Left lung (tissue), 4 donors: ENCODE measurements at regions not wholly inside any gene's neighbourhood (a gene's known extent, or its start where the extent isn't known, plus 50 kb on each side); places are given as distances from the start of the nearest gene placed in this dataset.

ENCODE experiments used
- ATAC-seq: fragments of 200-7000 bp; cut with Tn5 transposase; one replicate; pipeline ENCODE4 v1.9.1; 2020; ENCODE audit warnings: moderate library complexity
- DNase-seq, 4 donors: peaks; one replicate each; pipeline ENCODE4 v3.0.0-alpha.2; 2013 to 2020
- H3K27ac ChIP-seq, 2 donors: fragments of 200-600 bp; sonication (generic) in 1 of 2; one replicate each; pipeline versions ENCODE4 v1.5.0 to v1.8.0; 2020 to 2021
- H3K27me3 ChIP-seq, 2 donors: fragments of 200-600 bp; sonication (generic) in 1 of 2; one replicate each; pipeline versions ENCODE4 v1.5.0 to v1.8.0; 2020 to 2021
- H3K36me3 ChIP-seq, 2 donors: fragments of 200-600 bp; sonication (generic) in 1 of 2; one replicate each; pipeline versions ENCODE4 v1.5.0 to v1.8.0; 2020 to 2021
- H3K4me1 ChIP-seq, 2 donors: fragments of 200-600 bp; one replicate each; pipeline ENCODE4 v1.8.0; 2021
- H3K4me3 ChIP-seq, 2 donors: fragments of 200-600 bp; sonication (generic) in 1 of 2; one replicate each; pipeline versions ENCODE4 v1.5.0 to v1.8.0; 2020 to 2021; ENCODE audit warnings: mild to moderate bottlenecking in 1 of 2
- H3K9me3 ChIP-seq, 2 donors: fragments of 200-600 bp; sonication (generic) in 1 of 2; one replicate each; pipeline versions ENCODE4 v1.5.0 to v1.8.0; 2020 to 2021
- CTCF ChIP-seq, 2 donors: fragments of 200-600 bp; sonication (generic) in 1 of 2; IDR thresholded peaks; one replicate each; pipeline versions ENCODE4 v1.5.0 to v1.8.0; 2021; ENCODE audit warnings: antibody characterized with exemption in 2 of 2
- intact Hi-C, 2 donors: fragments of 100-400 bp; cut with DNase I; formaldehyde crosslinking; loops; one replicate each; pipeline versions ENCODE4 v1.11.2 to v1.14.2; 2022
- donor health status: DM: no; HTN: yes; CAD: no.
- donor health status: DM: no; HTN: no; CAD: no.

GRCh38 chr5:147143215-147143614, 91.6 kb upstream of the STK32A start:
- TF ChIP-seq CTCF (IDR thresholded peaks at IDR 0.05): no peak
- Histone ChIP-seq H3K9me3 (peaks cover 0 to 23% of the 10 kb centered on the region in 2 donors), H3K4me3 (no peak overlapping the region), H3K36me3 (no peaks in the 10 kb centered on the region), H3K27me3 (no peaks in the 10 kb centered on the region), H3K4me1 (no peaks in the 10 kb centered on the region), H3K27ac (no peak overlapping the region)
- ATAC-seq (no peak), DNase-seq (no peak)
- intact Hi-C loops: no loop called here

DNA sequence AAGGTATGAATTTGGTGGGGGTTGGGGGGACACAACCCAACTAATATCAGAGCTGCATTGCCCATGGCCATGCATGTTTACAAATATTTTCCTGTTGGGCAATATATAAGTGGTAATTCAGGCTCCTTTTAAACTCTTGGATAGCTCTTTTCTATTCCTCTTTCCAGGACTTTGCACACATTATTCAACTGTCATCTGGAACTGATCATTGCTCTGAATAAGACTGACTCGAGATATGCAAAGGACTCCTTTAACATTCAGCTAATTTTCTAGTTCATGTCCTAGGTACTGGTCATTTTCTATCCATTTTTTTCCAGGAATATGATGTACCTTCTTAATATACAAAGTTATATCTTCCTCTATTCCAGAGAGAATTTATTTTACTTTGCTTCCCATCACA, 89.5 kb upstream of the STK32A start:
- Histone ChIP-seq H3K27ac (no peak overlapping the region), H3K4me1 (no peaks in the 10 kb centered on the region), H3K9me3 (peaks cover 0 to 3% of the 10 kb centered on the region in 2 donors), H3K27me3 (no peaks in the 10 kb centered on the region), H3K4me3 (no peak overlapping the region), H3K36me3 (no peaks in the 10 kb centered on the region)
- no peak for TF ChIP-seq CTCF (IDR thresholded peaks at IDR 0.05)
- no peak for ATAC-seq
- DNase-seq: no peak
- intact Hi-C loops: no loop called here

- Histone ChIP-seq H3K27ac (no peak overlapping the region), H3K9me3 (no peaks in the 10 kb centered on the region), H3K36me3 (no peaks in the 10 kb centered on the region), H3K4me3 (no peak overlapping the region), H3K4me1 (no peaks in the 10 kb centered on the region), H3K27me3 (no peaks in the 10 kb centered on the region)
- ATAC-seq (no peak), DNase-seq (no peak)
- TF ChIP-seq CTCF (IDR thresholded peaks at IDR 0.05): no peak
- intact Hi-C loops: no loop called here
Measured at GRCh38 chr5:147148715-147149114, 86.1 kb upstream of the STK32A start.

DNA sequence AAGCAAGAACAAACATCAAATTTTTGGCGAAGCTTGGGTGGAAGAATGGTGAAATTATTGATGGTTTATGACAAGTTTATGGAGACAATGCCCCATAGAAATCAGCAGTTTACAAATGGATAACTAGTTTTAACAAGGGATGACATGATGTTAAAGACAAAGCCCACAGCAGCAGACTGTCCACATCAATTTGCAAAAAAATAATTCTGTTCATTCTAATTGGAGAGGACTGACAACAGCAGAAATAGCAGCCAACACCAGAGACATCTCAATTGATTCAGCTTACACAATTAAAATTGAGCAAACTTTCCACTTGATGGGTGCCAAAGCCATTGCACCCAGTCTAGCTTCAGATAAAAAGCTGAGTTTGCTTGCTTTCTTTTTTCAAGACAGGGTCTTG, 82.7 kb upstream of the STK32A start:
- Histone ChIP-seq H3K9me3 (no peaks in the 10 kb centered on the region), H3K27ac (no peak overlapping the region), H3K4me1 (no peaks in the 10 kb centered on the region), H3K4me3 (no peak overlapping the region), H3K36me3 (no peaks in the 10 kb centered on the region), H3K27me3 (no peaks in the 10 kb centered on the region)
- no peak for TF ChIP-seq CTCF (IDR thresholded peaks at IDR 0.05)
- intact Hi-C loops: no loop called here
- DNase-seq: no peak
- no peak for ATAC-seq

GRCh38 chr5:147154809-147155208, 80.0 kb upstream of the STK32A start:
- Histone ChIP-seq H3K36me3 (no peaks in the 10 kb centered on the region), H3K27me3 (no peaks in the 10 kb centered on the region), H3K4me1 (no peaks in the 10 kb centered on the region), H3K27ac (no peak overlapping the region), H3K9me3 (no peaks in the 10 kb centered on the region), H3K4me3 (no peak overlapping the region)
- TF ChIP-seq CTCF (IDR thresholded peaks at IDR 0.05): no peak
- intact Hi-C loops: no loop called here
- no peak for ATAC-seq
- no peak for DNase-seq
